Endothelial cell (in vitro differentiated cells): ENCODE measurements at regions not wholly inside any gene's neighbourhood (a gene's known extent, or its start where the extent isn't known, plus 50 kb on each side); places are given as distances from the start of the nearest gene placed in this dataset.

Experiments
- DNase-seq: peaks from one replicate; pipeline ENCODE4 v3.0.0; 2021; ENCODE audit warnings: low spot score
- H3K27ac Mint-ChIP-seq: one replicate; pipeline ENCODE4 v1.8.0; 2021; ENCODE audit warnings: mixed read lengths, inconsistent platforms; ENCODE audit not compliant: unreplicated experiment
- H3K27me3 Mint-ChIP-seq: one replicate; pipeline ENCODE4 v1.8.0; 2021; ENCODE audit warnings: mild to moderate bottlenecking, moderate library complexity, mixed read lengths, inconsistent platforms; ENCODE audit not compliant: unreplicated experiment
- H3K36me3 Mint-ChIP-seq: one replicate; pipeline ENCODE4 v1.8.0; 2021; ENCODE audit warnings: mild to moderate bottlenecking, low read depth, mixed read lengths, inconsistent platforms; ENCODE audit not compliant: unreplicated experiment
- H3K4me1 Mint-ChIP-seq: one replicate; pipeline ENCODE4 v1.8.0; 2021; ENCODE audit warnings: mild to moderate bottlenecking, mixed read lengths, inconsistent platforms; ENCODE audit not compliant: unreplicated experiment
- H3K4me3 Mint-ChIP-seq: one replicate; pipeline ENCODE4 v1.8.0; 2021; ENCODE audit warnings: mild to moderate bottlenecking, mixed read lengths, inconsistent platforms; ENCODE audit not compliant: unreplicated experiment
- H3K9me3 Mint-ChIP-seq: one replicate; pipeline ENCODE4 v1.8.0; 2021; ENCODE audit warnings: mixed read lengths, inconsistent platforms; ENCODE audit not compliant: unreplicated experiment
- CTCF ChIP-seq: fragments of 200-600 bp; sonication (generic); IDR thresholded peaks from one replicate; pipeline ENCODE4 v1.5.0; 2021; ENCODE audit warnings: antibody characterized with exemption; ENCODE audit not compliant: unreplicated experiment

GRCh38 chr2:16890081-16890480 is 224.4 kb upstream of the CYRIA start:
- no peaks in the 10 kb centered on the region for H3K9me3 Mint-ChIP-seq
- H3K27ac Mint-ChIP-seq, result no peak overlapping the region
- H3K4me3 Mint-ChIP-seq, result no peak overlapping the region
- no peaks in the 10 kb centered on the region for H3K27me3 Mint-ChIP-seq
- TF ChIP-seq CTCF, result no peak
- peaks cover 1% of the 10 kb centered on the region for H3K4me1 Mint-ChIP-seq
- no peak for DNase-seq
- no peaks in the 10 kb centered on the region for H3K36me3 Mint-ChIP-seq

GRCh38 chr2:16885027-16885426 is 219.4 kb upstream of the CYRIA start:
- Mint-ChIP-seq H3K27ac (no peak overlapping the region), H3K4me3 (no peak overlapping the region), H3K9me3 (no peaks in the 10 kb centered on the region), H3K27me3 (peaks cover 1% of the 10 kb centered on the region), H3K36me3 (no peaks in the 10 kb centered on the region), H3K4me1 (peaks cover 5% of the 10 kb centered on the region)
- TF ChIP-seq CTCF, result no peak
- no peak for DNase-seq

GRCh38 chr2:16882706-16883105 is 217.1 kb upstream of the CYRIA start:
- Mint-ChIP-seq H3K4me1 (peaks cover 5% of the 10 kb centered on the region), H3K27ac (no peak overlapping the region), H3K4me3 (no peak overlapping the region), H3K27me3 (peaks cover 1% of the 10 kb centered on the region), H3K9me3 (no peaks in the 10 kb centered on the region), H3K36me3 (no peaks in the 10 kb centered on the region)
- no peak for TF ChIP-seq CTCF
- no peak for DNase-seq

GRCh38 chr2:16881122-16881521 is 215.5 kb upstream of the CYRIA start:
- TF ChIP-seq CTCF, result no peak
- H3K4me1 Mint-ChIP-seq, result peaks cover 5% of the 10 kb centered on the region

GRCh38 chr2:16871411-16871810 is 205.8 kb upstream of the CYRIA start:
- TF ChIP-seq CTCF, result no peak
- DNase-seq, result no peak
- no peaks in the 10 kb centered on the region for H3K27me3 Mint-ChIP-seq
- no peak overlapping the region for H3K27ac Mint-ChIP-seq
- peaks cover 19% of the 10 kb centered on the region for H3K4me1 Mint-ChIP-seq
- H3K36me3 Mint-ChIP-seq, result no peaks in the 10 kb centered on the region
- no peaks in the 10 kb centered on the region for H3K9me3 Mint-ChIP-seq
- H3K4me3 Mint-ChIP-seq, result no peak overlapping the region

More at GRCh38 chr2:16881122-16881521, 215.5 kb upstream of the CYRIA start:
- DNase-seq, result no peak
- no peaks in the 10 kb centered on the region for H3K36me3 Mint-ChIP-seq
- H3K9me3 Mint-ChIP-seq, result no peaks in the 10 kb centered on the region
- no peak overlapping the region for H3K27ac Mint-ChIP-seq
- no peak overlapping the region for H3K4me3 Mint-ChIP-seq
- peaks cover 1% of the 10 kb centered on the region for H3K27me3 Mint-ChIP-seq
